Spleen (tissue), 11 donors: ENCODE measurements at regions not wholly inside any gene's neighbourhood (a gene's known extent, or its start where the extent isn't known, plus 50 kb on each side); places are given as distances from the start of the nearest gene placed in this dataset.

ENCODE experiments used
- DNase-seq: peaks from one replicate; pipeline ENCODE4 v3.0.0-alpha.2; 2020
- H3K27ac ChIP-seq, 8 donors: fragments of 200-600 bp; sonication (generic) in 7 of 8; 1 replicate in 4 of 8; 2 replicates in 4 of 8; pipeline versions ENCODE4 v1.5.0 to v1.8.0; 2016 to 2021; ENCODE audit warnings: inconsistent platforms in 4 of 8, mild to moderate bottlenecking in 4 of 8, moderate library complexity in 1 of 8
- H3K27me3 ChIP-seq, 7 donors: fragments of 200-600 bp; sonication (generic) in 6 of 7; replicated peaks in 1 of 7; 1 replicate in 4 of 7; 2 replicates in 3 of 7; pipeline versions ENCODE4 v1.5.0 to v1.8.0; 2016 to 2021; ENCODE audit warnings: inconsistent platforms in 3 of 7, mild to moderate bottlenecking in 1 of 7
- H3K36me3 ChIP-seq, 6 donors: fragments of 200-600 bp; sonication (generic) in 5 of 6; 1 replicate in 4 of 6; 2 replicates in 2 of 6; pipeline versions ENCODE4 v1.5.0 to v1.8.0; 2016 to 2021; ENCODE audit warnings: inconsistent platforms in 2 of 6
- H3K4me1 ChIP-seq, 6 donors: fragments of 200-600 bp; sonication (generic) in 5 of 6; 1 replicate in 3 of 6; 2 replicates in 3 of 6; pipeline versions ENCODE4 v1.5.0 to v1.8.0; 2016 to 2021; ENCODE audit warnings: inconsistent platforms in 3 of 6
- H3K4me3 ChIP-seq, 8 donors: fragments of 200-600 bp; sonication (generic) in 7 of 8; 1 replicate in 4 of 8; 2 replicates in 4 of 8; pipeline versions ENCODE4 v1.5.0 to v1.8.0; 2016 to 2021; ENCODE audit warnings: inconsistent platforms in 4 of 8, mild to moderate bottlenecking in 4 of 8, moderate library complexity in 2 of 8
- H3K9me3 ChIP-seq, 8 donors: fragments of 200-600 bp; sonication (generic) in 7 of 8; 1 replicate in 4 of 8; 2 replicates in 4 of 8; pipeline versions ENCODE4 v1.5.0 to v1.8.0; 2016 to 2021; ENCODE audit warnings: inconsistent platforms in 4 of 8
- POLR2A ChIP-seq, 3 donors: fragments of 450-650 bp; IDR thresholded peaks; one replicate each; pipeline ENCODE4 v1.5.1; 2017; ENCODE audit warnings: antibody characterized with exemption in 3 of 3, mild to moderate bottlenecking in 1 of 3
- POLR2AphosphoS5 ChIP-seq, 3 donors: sonication (generic); formaldehyde crosslinking; IDR thresholded peaks; one replicate each; pipeline ENCODE4 v1.5.1; 2017; ENCODE audit warnings: antibody characterized with exemption in 3 of 3
- WGBS, 5 donors: extraction: QIAGEN DNeasy Blood & Tissue Kit in 3 of 5; methylation state at CpG; one replicate each; pipeline versions ENCODE4 v1.1.5 to v1.1.7; 2013 to 2018; 5-methylcytosine and 5-hydroxymethylcytosine counted together
- intact Hi-C: fragments of 100-400 bp; cut with DNase I; formaldehyde crosslinking; loops from one replicate; pipeline ENCODE4 v1.15.0; 2023; ENCODE audit warnings: low total_unique reads
- TF ChIP-seq, protein P1 (sequence below), 11 experiments: fragments of 200-600 bp in 7 of 11; fragments of 450-650 bp in 4 of 11; sonication (generic) in 4 of 11; IDR thresholded peaks in 8 of 11; conservative IDR thresholded peaks in 3 of 11; 1 replicate in 7 of 11; 2 replicates in 4 of 11; pipeline versions ENCODE4 v1.4.0 to v1.8.0; 2016 to 2021; ENCODE audit warnings: antibody characterized with exemption in 11 of 11, inconsistent platforms in 4 of 11, mild to moderate bottlenecking in 1 of 11
- donor health status: healthy with polysubstance abuse.
- donor health status: DM: no; HTN: no; CAD: no; lungs with moderate emphysema.
- donor health status: DM: no; HTN: no; CAD: no.
- donor health status: Bipolar disorder and iron deficiency.
- donor health status: healthy.
- donor health status: DM: no; HTN: no; CAD: no.
- donor health status: DM: yes; HTN: yes; CAD: no.

DNA sequence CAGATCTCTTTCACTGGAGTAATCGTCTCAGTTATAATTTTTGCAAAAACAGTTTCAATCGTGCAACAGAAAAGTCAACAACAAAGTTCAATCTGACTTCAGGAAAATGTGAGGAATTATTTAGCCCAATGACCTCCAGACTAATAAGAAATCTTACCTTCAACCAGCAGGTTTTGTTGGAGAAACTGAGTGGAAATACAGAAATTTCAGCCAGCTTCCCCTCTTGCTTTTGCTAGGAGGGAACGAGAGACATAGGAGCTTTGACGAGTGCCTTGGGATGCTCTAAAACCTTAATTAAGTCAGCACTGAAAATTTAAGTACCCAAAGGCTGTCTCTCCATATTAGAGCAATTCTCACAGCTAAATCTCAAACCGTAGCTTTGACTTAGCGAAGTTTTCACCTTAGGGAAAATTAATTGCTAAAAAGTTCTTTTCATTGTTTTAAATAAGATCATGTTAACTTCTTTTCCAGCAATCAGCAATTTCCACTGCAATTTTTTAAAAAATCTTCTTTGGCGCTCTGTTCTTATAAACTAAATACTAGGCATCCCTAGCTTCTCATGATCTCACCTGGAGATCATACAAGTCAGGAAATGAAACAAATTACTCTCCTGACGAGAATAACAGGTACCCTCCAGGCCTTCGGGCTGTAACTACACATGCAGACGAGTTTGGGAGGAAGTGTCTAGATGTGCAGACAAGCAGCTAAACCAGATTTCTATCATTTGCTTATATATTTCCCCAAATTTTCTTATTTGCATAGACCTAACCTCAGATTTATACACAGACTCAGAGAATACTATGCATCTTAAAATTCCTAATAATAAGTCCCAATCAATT is 250.2 kb downstream of the FAM43A start:
- DNase-seq: no peak
- Histone ChIP-seq H3K9me3 (no peaks in the 10 kb centered on the region), H3K27me3 (no peaks in the 10 kb centered on the region), H3K4me1 (peaks cover 7 to 55% (median 19%) of the 10 kb centered on the region in 6 donors), H3K36me3 (no peaks in the 10 kb centered on the region), H3K27ac (no peak overlapping the region), H3K4me3 (no peak overlapping the region)
- WGBS, 5 donors: 79 to 85% (median 80%) methylated on average over 10 of the region's 10 CpGs
- intact Hi-C loops: no loop called here
- TF ChIP-seq, protein P1, sequence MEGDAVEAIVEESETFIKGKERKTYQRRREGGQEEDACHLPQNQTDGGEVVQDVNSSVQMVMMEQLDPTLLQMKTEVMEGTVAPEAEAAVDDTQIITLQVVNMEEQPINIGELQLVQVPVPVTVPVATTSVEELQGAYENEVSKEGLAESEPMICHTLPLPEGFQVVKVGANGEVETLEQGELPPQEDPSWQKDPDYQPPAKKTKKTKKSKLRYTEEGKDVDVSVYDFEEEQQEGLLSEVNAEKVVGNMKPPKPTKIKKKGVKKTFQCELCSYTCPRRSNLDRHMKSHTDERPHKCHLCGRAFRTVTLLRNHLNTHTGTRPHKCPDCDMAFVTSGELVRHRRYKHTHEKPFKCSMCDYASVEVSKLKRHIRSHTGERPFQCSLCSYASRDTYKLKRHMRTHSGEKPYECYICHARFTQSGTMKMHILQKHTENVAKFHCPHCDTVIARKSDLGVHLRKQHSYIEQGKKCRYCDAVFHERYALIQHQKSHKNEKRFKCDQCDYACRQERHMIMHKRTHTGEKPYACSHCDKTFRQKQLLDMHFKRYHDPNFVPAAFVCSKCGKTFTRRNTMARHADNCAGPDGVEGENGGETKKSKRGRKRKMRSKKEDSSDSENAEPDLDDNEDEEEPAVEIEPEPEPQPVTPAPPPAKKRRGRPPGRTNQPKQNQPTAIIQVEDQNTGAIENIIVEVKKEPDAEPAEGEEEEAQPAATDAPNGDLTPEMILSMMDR (IDR thresholded peaks at IDR 0.05 in 8 of 11, conservative IDR thresholded peaks at IDR 0.05 in 3 of 11): no peak
- TF ChIP-seq POLR2A (IDR thresholded peaks at IDR 0.05): no peak
- TF ChIP-seq POLR2AphosphoS5 (IDR thresholded peaks at IDR 0.05): no peak

DNA sequence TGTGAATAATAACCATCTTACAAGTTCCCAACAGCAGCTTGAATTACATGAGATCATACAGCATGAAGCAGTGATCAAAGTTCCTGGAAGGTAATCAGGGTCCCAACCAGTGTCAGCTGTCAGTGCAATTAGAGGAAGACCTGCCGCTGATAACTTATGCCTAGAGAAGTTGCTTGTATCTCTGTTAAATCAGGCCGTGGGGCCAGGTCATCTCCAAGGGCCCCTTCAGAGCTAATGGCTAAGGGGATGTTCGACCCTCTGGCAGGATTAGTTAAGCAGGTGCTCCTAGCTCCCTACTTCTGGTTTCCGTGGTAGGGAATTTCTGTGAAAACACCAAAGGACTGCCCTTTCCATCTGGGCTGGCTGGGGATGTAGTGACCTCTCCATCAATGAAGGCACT is 251.0 kb downstream of the FAM43A start:
- TF ChIP-seq POLR2AphosphoS5 (IDR thresholded peaks at IDR 0.05) (no peak), POLR2A (IDR thresholded peaks at IDR 0.05) (no peak)
- TF ChIP-seq, protein P1 (IDR thresholded peaks at IDR 0.05 in 8 of 11, conservative IDR thresholded peaks at IDR 0.05 in 3 of 11): no peak
- 68 to 81% (median 70%) methylated on average over 4 of the region's 4 CpGs for WGBS, 5 donors
- no peaks in the 10 kb centered on the region for H3K27me3 ChIP-seq
- H3K36me3 ChIP-seq: no peaks in the 10 kb centered on the region
- no peak overlapping the region for H3K4me3 ChIP-seq
- DNase-seq: no peak
- intact Hi-C loops: no loop called here
- peaks cover 2 to 47% (median 13%) of the 10 kb centered on the region in 6 donors for H3K4me1 ChIP-seq
- no peaks in the 10 kb centered on the region for H3K9me3 ChIP-seq
- H3K27ac ChIP-seq: no peak overlapping the region

DNA sequence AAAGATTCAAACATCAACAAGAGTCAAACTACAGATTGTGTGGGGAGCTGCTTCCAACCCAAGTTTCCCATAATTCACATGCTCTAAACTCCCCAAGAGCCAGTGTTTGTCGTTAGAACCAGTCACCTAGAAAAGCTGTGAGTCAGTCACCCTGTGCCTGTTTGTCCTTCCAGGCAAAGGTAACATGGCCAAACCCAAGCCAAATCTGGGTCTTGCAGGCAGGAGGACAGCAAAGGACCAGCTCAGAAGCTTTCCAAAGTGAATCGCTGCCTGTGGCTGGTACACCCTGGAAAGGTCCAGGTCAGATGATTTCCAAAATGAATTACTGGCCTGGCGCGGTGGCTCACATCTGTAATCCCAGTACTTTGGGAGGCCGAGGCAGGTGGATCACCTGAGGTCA is 251.5 kb downstream of the FAM43A start:
- DNase-seq: no peak
- WGBS, 5 donors: 83 to 96% (median 94%) methylated on average over 5 of the region's 5 CpGs
- Histone ChIP-seq H3K9me3 (no peaks in the 10 kb centered on the region), H3K36me3 (no peaks in the 10 kb centered on the region), H3K4me1 (peaks cover 0 to 46% (median 12%) of the 10 kb centered on the region in 6 donors), H3K27ac (peak overlapping the region in 1 of 8 donors; percentile 66), H3K27me3 (no peaks in the 10 kb centered on the region), H3K4me3 (no peak overlapping the region)
- no peak for TF ChIP-seq POLR2AphosphoS5 (IDR thresholded peaks at IDR 0.05)
- no peak for TF ChIP-seq POLR2A (IDR thresholded peaks at IDR 0.05)
- intact Hi-C loops: no loop called here

DNA sequence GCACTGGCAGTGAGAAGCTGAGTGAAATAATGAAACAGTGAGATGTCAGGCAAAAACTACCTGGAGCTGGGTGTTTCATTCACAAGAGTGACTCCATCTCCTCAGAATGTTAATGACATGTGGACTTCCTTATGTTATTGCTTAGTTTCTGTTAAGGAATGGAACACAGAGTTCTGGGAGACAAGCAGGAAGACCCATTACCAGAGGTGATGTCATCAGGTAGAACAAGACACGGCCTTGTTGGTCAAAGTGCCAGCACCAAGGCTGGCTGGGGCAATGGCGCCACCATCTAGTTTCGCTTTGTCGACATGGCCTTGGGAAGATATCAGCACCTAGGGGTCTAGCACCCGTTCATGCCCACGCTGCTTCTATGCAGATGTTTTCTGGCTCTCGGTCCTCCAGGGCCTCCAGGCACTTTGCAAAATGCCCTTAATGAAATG is 252.2 kb downstream of the FAM43A start:
- peak overlapping the region in 5 of 8 donors; percentile 39 to 72 (median 66) for H3K27ac ChIP-seq
- 82 to 95% (median 87%) methylated on average over 7 of the region's 7 CpGs for WGBS, 5 donors
- H3K9me3 ChIP-seq: no peaks in the 10 kb centered on the region
- intact Hi-C loops: no loop called here
- no peak for DNase-seq
- no peaks in the 10 kb centered on the region for H3K36me3 ChIP-seq
- peaks cover 0 to 50% (median 18%) of the 10 kb centered on the region in 6 donors for H3K4me1 ChIP-seq
- no peaks in the 10 kb centered on the region for H3K27me3 ChIP-seq
- TF ChIP-seq, protein P1 (IDR thresholded peaks at IDR 0.05 in 8 of 11, conservative IDR thresholded peaks at IDR 0.05 in 3 of 11): no peak
- TF ChIP-seq POLR2A (IDR thresholded peaks at IDR 0.05) (no peak), POLR2AphosphoS5 (IDR thresholded peaks at IDR 0.05) (no peak)
- no peak overlapping the region for H3K4me3 ChIP-seq
